ENCODE measurements at regions not wholly inside any gene's neighbourhood (a gene's known extent, or its start where the extent isn't known, plus 50 kb on each side); places are given as distances from the start of the nearest gene placed in this dataset.

DNA sequence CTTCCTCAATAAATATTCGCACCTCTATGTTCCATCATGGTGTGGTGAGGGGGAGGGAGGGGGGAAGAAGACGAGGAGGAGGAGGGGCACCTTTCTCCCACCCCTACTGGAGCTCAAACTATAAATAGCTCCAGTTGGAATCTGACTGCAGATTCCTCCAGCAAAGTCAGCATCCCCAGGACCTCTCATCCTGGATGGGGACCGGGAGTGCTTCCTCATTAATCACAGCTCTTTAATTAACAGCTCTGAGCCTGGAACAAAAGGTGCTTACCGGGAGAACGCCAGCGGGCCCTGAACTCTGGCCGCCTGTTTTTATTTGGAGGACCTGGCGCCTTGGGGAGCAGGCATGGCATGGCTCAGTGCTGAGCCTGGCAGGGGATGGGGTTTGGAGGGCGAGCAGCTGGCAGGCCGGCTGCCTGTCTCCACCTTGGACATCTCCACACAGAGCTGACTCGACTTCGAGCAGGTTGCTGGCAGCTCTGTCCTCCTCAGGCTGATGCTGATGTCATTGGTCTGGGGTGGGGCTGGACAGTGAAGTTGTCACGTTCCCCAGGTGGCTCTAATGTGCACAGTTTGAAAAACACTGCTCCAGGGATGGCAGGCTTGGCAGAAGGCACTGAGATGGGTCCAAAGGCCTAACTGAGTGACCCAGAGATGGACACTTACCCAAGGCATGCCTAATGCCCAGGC is 180.4 kb downstream of the DHX35 start:
- H3K27me3 Mint-ChIP-seq (ENCODE audit: insufficient read depth, low read depth, poor library complexity), result peaks cover 6% of the 10 kb centered on the region
- H3K4me3 ChIP-seq, result no peak overlapping the region
- ATAC-seq, result no peak
- no peak overlapping the region for H3K27ac Mint-ChIP-seq
- no peak overlapping the region for H3K27ac ChIP-seq (ENCODE audit: low read depth)
- H3K4me1 Mint-ChIP-seq, result peaks cover 17% of the 10 kb centered on the region
- H3F3A ChIP-seq (replicated peaks; ENCODE audit: low read depth), result no peaks in the 10 kb centered on the region
- no peaks in the 10 kb centered on the region for H3K36me3 ChIP-seq (ENCODE audit: insufficient read depth)
- H4K20me1 ChIP-seq (replicated peaks; ENCODE audit: insufficient read depth), result no peaks in the 10 kb centered on the region
- H3K4me3 Mint-ChIP-seq, result no peak overlapping the region
- H2AFZ ChIP-seq, result no peak overlapping the region
- peaks cover 10% of the 10 kb centered on the region for H3K4me1 ChIP-seq (ENCODE audit: insufficient read depth)
- H3K36me3 Mint-ChIP-seq (ENCODE audit: low read depth), result no peaks in the 10 kb centered on the region
- TF ChIP-seq NANOG (IDR thresholded peaks at IDR 0.05; ENCODE audit: borderline replicate concordance), result no peak
- no peak for TF ChIP-seq JUNB (IDR thresholded peaks at IDR 0.05; ENCODE audit: unreplicated experiment)
- TF ChIP-seq, protein P1, sequence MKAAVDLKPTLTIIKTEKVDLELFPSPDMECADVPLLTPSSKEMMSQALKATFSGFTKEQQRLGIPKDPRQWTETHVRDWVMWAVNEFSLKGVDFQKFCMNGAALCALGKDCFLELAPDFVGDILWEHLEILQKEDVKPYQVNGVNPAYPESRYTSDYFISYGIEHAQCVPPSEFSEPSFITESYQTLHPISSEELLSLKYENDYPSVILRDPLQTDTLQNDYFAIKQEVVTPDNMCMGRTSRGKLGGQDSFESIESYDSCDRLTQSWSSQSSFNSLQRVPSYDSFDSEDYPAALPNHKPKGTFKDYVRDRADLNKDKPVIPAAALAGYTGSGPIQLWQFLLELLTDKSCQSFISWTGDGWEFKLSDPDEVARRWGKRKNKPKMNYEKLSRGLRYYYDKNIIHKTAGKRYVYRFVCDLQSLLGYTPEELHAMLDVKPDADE (IDR thresholded peaks at IDR 0.05), result no peak
- TF ChIP-seq ZNF114 (CRISPR knock-in tag; IDR thresholded peaks at IDR 0.05), result no peak
- no peak for TF ChIP-seq REST (IDR thresholded peaks at IDR 0.05; ENCODE audit: unreplicated experiment)
- TF ChIP-seq, protein P2, sequence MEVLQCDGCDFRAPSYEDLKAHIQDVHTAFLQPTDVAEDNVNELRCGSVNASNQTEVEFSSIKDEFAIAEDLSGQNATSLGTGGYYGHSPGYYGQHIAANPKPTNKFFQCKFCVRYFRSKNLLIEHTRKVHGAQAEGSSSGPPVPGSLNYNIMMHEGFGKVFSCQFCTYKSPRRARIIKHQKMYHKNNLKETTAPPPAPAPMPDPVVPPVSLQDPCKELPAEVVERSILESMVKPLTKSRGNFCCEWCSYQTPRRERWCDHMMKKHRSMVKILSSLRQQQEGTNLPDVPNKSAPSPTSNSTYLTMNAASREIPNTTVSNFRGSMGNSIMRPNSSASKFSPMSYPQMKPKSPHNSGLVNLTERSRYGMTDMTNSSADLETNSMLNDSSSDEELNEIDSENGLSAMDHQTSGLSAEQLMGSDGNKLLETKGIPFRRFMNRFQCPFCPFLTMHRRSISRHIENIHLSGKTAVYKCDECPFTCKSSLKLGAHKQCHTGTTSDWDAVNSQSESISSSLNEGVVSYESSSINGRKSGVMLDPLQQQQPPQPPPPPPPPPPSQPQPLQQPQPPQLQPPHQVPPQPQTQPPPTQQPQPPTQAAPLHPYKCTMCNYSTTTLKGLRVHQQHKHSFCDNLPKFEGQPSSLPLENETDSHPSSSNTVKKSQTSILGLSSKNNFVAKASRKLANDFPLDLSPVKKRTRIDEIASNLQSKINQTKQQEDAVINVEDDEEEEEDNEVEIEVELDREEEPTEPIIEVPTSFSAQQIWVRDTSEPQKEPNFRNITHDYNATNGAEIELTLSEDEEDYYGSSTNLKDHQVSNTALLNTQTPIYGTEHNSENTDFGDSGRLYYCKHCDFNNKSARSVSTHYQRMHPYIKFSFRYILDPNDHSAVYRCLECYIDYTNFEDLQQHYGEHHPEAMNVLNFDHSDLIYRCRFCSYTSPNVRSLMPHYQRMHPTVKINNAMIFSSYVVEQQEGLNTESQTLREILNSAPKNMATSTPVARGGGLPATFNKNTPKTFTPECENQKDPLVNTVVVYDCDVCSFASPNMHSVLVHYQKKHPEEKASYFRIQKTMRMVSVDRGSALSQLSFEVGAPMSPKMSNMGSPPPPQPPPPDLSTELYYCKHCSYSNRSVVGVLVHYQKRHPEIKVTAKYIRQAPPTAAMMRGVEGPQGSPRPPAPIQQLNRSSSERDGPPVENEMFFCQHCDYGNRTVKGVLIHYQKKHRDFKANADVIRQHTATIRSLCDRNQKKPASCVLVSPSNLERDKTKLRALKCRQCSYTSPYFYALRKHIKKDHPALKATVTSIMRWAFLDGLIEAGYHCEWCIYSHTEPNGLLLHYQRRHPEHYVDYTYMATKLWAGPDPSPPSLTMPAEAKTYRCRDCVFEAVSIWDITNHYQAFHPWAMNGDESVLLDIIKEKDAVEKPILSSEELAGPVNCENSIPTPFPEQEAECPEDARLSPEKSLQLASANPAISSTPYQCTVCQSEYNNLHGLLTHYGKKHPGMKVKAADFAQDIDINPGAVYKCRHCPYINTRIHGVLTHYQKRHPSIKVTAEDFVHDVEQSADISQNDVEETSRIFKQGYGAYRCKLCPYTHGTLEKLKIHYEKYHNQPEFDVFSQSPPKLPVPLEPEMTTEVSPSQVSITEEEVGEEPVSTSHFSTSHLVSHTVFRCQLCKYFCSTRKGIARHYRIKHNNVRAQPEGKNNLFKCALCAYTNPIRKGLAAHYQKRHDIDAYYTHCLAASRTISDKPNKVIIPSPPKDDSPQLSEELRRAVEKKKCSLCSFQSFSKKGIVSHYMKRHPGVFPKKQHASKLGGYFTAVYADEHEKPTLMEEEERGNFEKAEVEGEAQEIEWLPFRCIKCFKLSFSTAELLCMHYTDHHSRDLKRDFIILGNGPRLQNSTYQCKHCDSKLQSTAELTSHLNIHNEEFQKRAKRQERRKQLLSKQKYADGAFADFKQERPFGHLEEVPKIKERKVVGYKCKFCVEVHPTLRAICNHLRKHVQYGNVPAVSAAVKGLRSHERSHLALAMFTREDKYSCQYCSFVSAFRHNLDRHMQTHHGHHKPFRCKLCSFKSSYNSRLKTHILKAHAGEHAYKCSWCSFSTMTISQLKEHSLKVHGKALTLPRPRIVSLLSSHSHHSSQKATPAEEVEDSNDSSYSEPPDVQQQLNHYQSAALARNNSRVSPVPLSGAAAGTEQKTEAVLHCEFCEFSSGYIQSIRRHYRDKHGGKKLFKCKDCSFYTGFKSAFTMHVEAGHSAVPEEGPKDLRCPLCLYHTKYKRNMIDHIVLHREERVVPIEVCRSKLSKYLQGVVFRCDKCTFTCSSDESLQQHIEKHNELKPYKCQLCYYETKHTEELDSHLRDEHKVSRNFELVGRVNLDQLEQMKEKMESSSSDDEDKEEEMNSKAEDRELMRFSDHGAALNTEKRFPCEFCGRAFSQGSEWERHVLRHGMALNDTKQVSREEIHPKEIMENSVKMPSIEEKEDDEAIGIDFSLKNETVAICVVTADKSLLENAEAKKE (CRISPR knock-in tag; IDR thresholded peaks at IDR 0.05), result no peak
- TF ChIP-seq EZH2phosphoT487 (IDR thresholded peaks at IDR 0.05; ENCODE audit: unreplicated experiment), result no peak
- TF ChIP-seq, protein P3, sequence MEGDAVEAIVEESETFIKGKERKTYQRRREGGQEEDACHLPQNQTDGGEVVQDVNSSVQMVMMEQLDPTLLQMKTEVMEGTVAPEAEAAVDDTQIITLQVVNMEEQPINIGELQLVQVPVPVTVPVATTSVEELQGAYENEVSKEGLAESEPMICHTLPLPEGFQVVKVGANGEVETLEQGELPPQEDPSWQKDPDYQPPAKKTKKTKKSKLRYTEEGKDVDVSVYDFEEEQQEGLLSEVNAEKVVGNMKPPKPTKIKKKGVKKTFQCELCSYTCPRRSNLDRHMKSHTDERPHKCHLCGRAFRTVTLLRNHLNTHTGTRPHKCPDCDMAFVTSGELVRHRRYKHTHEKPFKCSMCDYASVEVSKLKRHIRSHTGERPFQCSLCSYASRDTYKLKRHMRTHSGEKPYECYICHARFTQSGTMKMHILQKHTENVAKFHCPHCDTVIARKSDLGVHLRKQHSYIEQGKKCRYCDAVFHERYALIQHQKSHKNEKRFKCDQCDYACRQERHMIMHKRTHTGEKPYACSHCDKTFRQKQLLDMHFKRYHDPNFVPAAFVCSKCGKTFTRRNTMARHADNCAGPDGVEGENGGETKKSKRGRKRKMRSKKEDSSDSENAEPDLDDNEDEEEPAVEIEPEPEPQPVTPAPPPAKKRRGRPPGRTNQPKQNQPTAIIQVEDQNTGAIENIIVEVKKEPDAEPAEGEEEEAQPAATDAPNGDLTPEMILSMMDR (conservative IDR thresholded peaks at IDR 0.05; ENCODE audit: low read depth in 2 of 2), result no peak
- TF ChIP-seq CREB1 (CRISPR knock-in tag; IDR thresholded peaks at IDR 0.05; ENCODE audit: low read depth), result no peak
- no peak for TF ChIP-seq EZH2 (IDR thresholded peaks at IDR 0.05; ENCODE audit: low read depth, unreplicated experiment)
- H3K27me3 ChIP-seq (ENCODE audit: insufficient read depth), result no peaks in the 10 kb centered on the region
- no peak for DNase-seq (ENCODE audit: low spot score)
- H3K79me2 ChIP-seq (replicated peaks; ENCODE audit: insufficient read depth), result no peaks in the 10 kb centered on the region
- H3K4me2 ChIP-seq, result no peak overlapping the region
- no peaks in the 10 kb centered on the region for H3K9me2 ChIP-seq (ENCODE audit: insufficient read depth)
- peaks cover 5% of the 10 kb centered on the region; the same call in 2 of the 3 replicates for H3K9me3 Mint-ChIP-seq
